ENCODE measurements at regions not wholly inside any gene's neighbourhood (a gene's known extent, or its start where the extent isn't known, plus 50 kb on each side); places are given as distances from the start of the nearest gene placed in this dataset.
"Not testable (repeated sequence)": the region's sequence is repeated elsewhere in the genome, so short reads cannot be mapped to it uniquely, and the experiment has no call there.

DNA sequence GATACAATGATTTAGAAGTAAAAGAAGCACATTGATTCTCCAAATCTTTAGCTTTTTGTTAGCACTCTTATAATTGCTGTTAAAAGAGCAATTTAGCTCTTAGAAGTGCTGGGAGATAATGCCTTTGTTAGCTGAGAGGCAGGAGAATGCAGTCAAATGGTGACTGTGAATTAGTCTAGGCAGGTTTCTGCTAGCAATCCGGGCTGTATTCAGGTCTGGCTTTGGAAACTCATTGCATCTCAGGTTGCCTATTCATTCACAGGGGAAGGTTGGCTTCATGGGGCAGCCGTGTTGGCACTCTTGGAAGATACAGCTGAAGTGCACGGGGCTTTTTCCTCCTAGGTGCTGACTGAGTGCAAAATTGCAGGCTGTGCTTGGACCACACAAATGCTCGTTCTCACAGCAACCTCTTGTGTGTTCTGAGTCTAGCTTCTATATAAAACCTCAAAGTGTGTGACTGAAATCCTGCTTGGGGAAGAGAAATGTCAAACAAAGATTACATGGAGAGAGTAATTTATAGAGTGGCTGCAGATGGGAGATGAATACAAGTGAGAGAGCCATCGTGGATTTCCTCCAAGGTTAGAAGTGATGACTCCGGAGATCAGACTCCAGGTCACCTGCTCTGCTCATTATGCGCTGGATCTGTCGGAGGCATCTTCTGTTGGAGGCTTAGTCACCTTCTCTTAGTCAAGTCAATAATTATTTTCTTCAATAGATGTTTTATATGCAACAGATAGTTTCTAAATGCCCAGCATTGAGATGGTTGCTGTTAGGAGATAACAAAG lies 167.8 kb downstream of the PMAIP1 start:
- DNase-seq (ENCODE audit: extremely low read depth in 1 of 2, low read depth in 1 of 2) = no peak

DNA sequence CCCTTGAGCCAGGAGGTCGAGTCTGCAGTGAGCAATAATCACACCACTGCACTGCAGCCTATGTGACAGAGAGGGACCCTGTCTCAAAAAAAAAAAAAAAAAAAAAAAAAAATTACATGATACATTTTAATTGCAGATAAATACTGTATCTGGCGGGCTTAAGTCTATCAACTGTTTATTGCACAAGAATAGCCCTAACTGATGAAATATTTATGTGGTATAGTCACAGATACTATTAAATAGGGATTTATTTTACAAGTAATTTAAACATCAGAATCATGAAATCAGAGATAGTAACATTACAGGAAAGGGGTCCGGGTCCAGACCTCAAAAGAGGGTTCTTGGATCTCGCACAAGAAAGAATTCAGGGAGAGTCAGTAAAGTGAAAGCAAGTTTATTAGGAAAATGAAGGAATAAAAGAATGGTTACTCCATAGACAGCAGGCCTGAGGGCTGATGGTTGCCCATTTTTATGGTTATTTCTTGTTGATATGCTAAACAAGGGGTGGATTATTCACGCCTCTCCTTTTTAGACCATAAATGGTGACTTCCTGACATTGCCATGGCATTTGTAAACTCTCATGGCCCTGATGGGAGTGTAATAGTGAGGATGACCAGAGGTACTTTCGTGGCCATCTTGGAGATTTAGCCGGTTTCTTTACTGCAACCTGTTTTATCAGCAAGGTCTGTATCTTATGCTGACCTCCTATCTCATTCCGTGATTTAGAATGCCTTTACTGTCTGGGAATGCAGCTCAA lies 166.6 kb downstream of the PMAIP1 start:
- DNase-seq (ENCODE audit: extremely low read depth in 1 of 2, low read depth in 1 of 2) = no peak

DNA sequence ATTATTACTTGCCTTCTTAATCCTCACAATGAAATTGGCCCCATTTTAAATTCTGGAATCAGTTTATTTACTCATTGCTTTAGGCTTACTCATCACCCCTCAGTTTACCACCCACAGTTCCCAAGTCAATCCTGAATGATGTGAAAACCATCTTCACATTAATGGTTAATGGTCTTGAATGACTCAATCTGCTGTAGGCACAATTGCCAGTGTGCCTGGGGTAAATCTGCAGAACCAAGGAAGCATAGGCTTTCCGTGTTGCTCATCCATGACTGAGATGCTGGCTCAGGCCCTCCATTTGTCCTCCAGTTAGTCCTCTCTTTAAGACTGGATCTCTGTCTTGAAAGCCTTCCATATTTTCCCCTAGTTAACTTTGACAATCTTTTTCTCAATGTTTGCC lies 164.5 kb downstream of the PMAIP1 start:
- DNase-seq (ENCODE audit: extremely low read depth in 1 of 2, low read depth in 1 of 2) = no peak

DNA sequence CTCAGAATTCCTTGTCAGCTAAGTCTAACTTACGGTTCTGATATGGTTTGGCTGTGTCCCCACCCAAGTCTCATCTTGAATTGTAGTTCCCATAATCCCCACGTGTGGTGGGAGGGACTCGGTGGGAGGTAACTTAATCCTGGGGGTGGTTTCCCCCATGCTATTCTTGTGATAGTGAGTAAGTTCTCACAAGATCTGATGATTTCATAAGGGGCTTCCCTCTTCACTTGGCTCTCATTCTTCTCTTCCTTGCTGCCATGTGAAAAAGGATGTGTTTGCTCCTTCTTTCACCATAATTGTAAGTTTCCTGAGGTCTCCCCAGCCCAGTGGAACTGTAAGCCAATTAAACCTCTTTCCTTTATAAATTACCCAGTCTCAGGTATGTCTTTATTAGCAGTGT lies 163.0 kb downstream of the PMAIP1 start:
- not testable (repeated sequence) for DNase-seq (ENCODE audit: extremely low read depth in 1 of 2, low read depth in 1 of 2)

DNA sequence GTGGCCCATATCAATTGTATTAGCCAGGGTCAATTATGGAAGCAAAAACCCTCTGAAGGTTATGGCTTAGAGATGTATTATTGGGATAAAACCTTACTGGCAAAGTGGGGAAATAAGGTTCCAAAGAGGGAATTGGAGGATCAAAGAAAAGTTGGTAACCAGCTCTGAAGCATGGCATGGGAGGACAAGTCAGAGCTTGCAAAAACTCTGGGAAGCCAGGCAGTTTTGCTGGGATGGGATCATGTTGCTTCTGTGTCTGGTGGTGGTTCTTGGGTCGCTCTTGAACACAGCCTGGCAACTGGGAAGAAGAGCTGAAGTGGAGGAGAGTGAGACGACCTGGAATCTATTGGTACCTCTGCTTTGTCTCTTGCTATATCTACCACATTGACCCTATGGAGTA lies 162.6 kb downstream of the PMAIP1 start:
- DNase-seq (ENCODE audit: extremely low read depth in 1 of 2, low read depth in 1 of 2) = no peak

DNA sequence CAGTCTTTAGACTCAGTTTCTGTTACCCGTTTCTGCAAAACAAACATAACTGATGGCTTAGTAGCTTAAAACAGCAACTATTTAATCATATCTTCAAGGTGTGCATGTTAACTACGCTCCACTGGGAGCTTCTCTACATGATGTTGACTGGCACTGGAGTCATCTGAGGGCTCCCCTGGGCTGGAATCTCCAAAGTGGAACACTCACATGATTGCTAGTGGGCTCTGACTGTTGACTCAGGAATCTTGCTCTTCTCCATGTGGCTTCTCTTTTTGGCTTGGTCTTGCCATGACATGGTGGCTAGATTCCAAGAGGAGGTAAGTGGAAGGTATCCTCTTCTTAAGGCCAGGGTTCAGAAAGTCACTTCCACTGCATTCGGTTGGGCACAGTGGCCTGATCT lies 160.8 kb downstream of the PMAIP1 start:
- no peak for DNase-seq (ENCODE audit: extremely low read depth in 1 of 2, low read depth in 1 of 2)

DNA sequence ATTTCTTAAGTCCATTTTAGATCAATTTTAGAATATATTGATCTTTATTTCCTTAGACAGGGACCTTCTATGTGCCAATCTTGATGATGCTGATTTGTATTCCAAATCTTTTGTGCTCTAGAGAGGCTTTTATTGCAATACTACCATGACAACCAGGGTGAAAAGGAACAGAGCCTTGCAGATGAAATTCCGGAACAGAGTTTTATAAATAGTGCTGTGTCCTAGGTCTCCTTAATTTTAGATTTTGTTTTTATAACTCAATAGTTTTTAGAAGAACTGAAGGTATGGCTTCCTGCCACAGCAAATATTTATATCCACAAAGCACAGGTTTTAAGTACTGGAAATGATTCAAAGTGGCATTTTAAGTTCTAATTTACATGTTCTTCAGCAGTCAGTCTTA lies 160.2 kb downstream of the PMAIP1 start:
- DNase-seq (ENCODE audit: extremely low read depth in 1 of 2, low read depth in 1 of 2) = no peak

DNA sequence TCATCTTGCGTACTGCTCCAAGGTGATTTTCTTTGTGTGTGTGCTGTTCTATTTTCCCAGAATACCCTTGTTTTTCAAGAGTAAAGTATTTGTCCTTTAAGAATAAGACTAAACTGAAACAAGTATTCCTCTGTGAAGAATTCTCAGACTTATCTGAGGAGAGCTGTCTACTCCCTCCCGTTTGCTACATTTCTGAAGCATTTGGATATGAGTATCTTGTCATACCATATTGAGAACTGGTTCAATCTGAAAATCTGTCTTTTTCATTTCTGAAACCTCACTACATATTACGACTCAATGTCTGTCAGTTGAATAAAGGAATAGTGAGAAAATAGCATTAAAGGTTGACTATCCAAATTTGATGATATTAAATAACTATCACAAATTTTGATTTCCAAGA lies 159.4 kb downstream of the PMAIP1 start:
- no peak for DNase-seq (ENCODE audit: extremely low read depth in 1 of 2, low read depth in 1 of 2)

DNA sequence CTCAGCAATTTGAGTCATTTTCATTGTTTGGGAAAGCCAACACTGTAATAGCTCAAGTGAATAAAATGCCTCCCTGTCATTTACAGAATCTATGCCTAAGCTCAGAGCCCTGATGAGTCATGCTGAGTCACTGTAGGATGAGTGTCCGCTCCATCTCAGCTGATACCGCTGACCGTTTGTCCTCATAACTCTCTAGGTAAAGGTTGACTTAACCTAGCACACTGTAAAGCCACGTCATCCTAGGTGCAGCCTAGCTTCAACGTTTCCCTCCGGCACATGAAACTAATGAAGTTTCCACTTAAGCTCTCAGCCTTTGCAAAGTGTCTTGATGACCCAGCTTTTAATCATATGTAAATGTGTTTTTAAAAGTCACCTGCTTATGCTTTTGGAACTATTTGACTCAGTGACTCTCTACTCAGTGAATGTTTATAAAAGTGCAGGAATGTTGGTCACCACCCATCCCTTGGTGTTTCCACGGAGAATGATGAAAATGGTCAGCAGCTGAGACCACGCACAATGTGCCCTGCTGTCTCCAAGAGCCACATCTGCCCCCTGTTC lies 154.0 kb downstream of the PMAIP1 start:
- DNase-seq (ENCODE audit: extremely low read depth in 1 of 2, low read depth in 1 of 2) = no peak

DNA sequence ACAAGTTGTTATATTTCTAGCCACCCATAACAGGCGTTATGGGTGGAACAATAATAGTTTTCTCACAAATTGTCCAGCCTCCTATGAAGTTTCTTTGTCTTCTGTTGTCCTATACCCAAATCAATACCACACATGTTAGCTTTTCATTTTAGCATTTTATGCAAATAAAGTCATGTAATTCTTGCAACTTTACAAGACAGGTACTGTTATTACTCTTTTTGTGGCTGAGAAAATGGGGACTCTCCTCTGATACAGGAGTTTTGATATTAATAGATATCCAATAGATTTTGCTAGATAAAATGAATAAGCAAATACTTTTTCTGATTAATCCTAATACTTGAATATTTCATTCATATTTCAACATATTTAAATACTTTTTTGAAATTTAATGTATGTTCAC lies 151.0 kb downstream of the PMAIP1 start:
- no peak for DNase-seq (ENCODE audit: extremely low read depth in 1 of 2, low read depth in 1 of 2)

DNA sequence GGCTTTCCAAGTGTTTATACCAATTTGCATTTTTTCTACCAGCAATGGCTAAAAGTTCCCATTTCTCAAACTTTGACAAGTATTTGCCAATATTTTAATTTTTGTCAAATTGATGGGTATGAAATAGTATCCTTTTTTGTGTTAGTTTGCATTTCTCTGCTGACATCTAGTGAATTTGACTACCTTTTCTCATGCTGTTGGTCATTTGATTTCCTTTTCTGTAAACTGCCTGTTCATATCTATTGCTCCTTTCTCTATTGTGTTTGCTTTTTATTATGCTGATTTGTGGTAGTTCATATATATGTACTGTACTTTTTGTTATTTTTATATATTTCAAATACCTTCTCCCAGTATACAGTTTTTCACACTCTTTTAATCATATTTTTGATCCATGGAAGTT lies 149.4 kb downstream of the PMAIP1 start:
- no peak for DNase-seq (ENCODE audit: extremely low read depth in 1 of 2, low read depth in 1 of 2)

DNA sequence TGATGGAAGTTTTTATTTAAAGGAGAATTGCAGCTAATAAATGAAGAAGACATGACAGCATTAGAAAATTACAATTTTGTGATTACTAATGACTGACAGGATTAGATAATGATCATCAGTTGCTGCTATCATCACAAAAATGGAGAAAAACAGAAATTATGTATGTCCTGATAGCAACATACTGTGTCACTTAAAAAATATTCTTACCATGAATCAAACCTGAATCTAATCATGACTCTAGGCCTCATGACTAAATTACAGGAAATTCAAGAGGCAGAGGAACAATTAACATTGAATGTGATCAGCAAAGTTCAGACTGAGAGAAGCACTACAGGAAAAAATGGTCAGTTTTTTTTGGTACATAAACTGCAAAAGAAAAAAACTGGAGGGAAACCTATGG lies 147.8 kb downstream of the PMAIP1 start:
- no peak for DNase-seq (ENCODE audit: extremely low read depth in 1 of 2, low read depth in 1 of 2)

DNA sequence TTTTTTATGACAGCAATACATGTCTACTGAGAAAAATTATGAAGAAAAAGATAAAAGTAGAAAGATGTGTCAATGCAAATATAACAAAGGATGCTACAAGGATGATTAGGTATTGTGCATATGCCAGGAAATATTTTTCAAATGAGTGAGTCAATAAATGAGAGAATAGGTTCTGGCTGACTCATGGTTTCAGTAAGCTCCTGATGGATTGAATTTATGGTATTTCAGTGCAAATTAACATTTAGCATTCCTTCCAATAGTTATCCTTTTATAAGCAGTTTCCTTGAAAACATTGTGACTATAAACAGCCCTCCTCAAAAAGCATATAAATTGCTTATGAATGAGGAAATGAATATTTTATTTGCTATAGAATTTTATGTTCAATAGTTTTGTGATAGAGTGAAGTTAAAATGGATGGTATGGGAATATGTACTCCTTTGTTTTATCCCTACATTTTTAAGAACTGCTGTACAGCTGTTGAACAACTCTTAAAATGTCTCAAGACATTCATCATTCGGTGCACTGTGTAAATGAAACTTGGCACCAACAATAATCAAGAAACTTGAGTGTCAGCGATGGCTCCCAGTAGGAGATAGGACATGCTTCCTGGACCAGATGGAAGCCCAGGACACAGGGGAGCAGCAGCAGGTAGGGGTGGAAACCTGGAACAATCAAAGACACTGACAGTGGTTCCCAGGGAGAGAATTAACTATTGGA lies 144.7 kb downstream of the PMAIP1 start:
- DNase-seq (ENCODE audit: extremely low read depth in 1 of 2, low read depth in 1 of 2) = no peak

DNA sequence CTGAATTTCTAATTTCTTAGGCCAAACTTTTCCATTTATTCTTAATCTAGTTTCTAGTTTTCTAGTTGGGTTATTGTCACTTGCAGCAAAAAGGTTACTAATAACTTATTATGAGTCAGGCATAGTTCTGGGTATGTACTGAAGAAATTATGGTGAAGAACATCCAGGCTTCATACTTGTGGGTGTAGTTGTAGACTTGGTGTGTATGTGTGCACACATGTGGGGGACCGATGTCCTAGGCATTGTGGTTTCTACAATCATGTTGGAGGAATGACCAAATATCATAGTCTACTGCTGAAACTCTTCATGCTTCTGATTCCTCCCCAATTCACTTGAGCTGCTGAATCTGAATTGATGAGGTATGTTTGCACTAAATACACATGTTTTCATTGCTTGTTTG lies 141.2 kb downstream of the PMAIP1 start:
- DNase-seq (ENCODE audit: extremely low read depth in 1 of 2, low read depth in 1 of 2) = no peak

DNA sequence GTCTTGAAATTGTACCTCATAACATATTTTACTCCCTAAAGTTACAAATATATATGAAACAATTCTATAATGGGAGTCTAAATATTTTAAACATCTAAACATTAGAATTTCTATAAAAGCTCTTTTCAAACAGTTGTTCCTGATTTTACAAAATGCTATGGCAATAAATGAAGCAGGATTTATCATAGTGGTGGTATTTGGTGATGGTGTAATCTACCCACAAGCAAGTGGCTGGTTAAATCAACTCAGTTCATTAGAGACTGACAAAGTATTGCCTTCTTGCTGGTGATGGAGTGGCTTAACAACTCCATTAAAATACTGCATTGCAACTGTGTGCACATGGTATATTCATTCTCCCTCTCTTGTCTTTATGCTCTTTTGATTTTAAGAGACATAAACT lies 138.9 kb downstream of the PMAIP1 start:
- no peak for DNase-seq (ENCODE audit: extremely low read depth in 1 of 2, low read depth in 1 of 2)

DNA sequence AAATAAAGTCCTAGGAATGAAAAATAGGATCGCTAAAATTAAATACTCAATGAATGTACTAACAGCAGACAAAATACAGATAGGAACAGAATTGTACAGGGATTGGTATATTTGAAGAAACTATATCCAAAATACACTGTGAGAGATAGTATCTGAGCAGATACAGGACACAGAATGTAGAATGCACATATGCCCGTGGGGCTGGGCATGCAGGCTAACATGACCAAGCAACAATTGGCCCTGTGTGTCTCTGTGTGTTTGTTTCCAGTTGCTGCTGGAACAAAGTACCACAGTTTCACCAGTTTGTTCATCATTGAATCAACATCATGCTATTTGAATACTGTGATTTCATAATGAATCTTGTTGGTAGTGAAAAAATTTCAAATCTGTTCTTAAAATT lies 127.6 kb downstream of the PMAIP1 start:
- DNase-seq (ENCODE audit: extremely low read depth in 1 of 2, low read depth in 1 of 2) = no peak

DNA sequence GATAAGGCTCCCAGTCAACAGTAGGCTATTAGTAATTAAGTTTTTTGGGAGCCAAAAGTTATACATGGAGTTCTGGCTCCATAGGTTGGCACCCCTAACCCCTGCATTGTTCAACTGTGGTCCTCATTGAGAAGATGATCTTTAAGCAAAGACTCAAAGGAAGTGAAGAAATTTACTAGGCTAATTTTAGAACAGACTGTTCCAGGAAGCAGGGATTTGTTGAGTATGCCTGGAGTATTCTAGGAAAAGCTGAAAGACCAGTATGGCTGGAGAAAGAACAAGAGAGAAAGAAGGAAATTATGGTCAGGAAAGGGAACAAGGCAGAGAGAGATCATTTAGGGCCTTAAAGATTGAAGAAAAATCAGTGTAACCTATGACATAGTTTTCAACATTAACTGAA lies 125.1 kb downstream of the PMAIP1 start:
- DNase-seq (ENCODE audit: extremely low read depth in 1 of 2, low read depth in 1 of 2) = no peak

DNA sequence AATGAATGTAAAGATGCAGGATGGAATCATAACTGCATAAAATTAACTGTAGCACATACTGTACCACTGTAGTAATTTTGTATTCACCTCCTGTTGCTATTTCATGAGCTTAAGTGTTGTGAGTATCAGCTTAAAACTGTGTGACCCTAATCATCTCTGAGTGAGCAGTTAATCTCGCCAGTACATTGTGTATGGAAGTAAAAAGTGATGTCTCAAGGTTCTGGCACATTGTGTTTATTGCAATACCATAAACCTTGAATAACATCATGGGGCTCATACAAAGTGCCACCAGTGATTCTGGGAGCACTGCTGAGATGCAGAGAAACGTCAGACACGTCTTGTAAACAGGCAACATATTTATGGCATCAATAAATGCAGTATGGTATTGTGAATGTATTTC lies 124.5 kb downstream of the PMAIP1 start:
- DNase-seq (ENCODE audit: extremely low read depth in 1 of 2, low read depth in 1 of 2) = no peak

DNA sequence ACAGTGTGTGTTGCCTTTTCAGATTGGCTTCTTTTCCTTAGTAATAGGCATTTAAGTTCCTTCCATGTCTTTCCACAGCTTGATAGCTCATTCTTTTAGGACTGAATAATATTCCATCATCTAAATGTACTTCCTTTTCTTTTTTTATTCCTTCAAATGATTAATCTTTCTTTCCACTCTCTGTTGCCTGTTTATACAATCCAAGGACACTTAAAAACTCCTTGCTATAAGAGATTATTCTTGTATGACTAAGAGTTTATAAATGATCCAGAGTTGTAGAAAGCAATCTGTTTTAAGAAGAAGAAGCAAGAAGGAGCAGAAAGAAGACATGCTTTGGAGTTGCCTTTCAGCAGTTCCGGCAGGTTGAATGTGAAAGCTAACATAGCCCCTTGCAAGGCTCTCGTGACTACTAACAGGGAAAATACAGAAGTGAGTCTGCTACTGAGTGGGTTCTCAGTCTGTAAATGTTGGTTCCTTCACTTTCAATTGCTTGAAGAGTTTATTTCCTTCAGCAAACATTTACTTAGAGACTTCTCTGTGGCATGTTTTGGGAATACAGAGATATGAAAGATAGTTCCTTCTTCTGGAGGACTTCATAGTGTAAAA lies 123.0 kb downstream of the PMAIP1 start:
- DNase-seq (ENCODE audit: extremely low read depth in 1 of 2, low read depth in 1 of 2) = no peak

DNA sequence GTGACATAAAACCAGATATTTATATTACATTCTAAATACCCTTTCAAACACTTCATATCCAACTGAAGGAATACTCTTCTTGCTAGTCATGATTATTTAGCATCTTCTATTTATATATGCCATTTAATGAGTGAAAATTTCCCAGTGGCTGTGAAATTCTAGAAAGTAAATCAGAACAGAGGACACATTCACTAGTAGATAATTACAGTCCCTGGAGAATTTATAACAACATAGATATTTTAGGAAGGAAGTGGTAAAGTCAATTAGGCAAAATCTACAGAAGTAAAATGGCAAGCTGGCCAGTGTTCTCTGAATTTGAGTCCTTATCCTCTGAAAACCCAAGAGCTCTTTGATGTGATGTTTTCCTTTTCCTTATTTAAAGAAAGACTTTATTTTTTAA lies 121.8 kb downstream of the PMAIP1 start:
- DNase-seq (ENCODE audit: extremely low read depth in 1 of 2, low read depth in 1 of 2) = no peak

Data from activated CD8-positive, alpha-beta memory T cell treated with anti-CD3 and anti-CD28 coated beads for 1 hour (primary cell).